ENCODE measurements at regions not wholly inside any gene's neighbourhood (a gene's known extent, or its start where the extent isn't known, plus 50 kb on each side); places are given as distances from the start of the nearest gene placed in this dataset.

DNA sequence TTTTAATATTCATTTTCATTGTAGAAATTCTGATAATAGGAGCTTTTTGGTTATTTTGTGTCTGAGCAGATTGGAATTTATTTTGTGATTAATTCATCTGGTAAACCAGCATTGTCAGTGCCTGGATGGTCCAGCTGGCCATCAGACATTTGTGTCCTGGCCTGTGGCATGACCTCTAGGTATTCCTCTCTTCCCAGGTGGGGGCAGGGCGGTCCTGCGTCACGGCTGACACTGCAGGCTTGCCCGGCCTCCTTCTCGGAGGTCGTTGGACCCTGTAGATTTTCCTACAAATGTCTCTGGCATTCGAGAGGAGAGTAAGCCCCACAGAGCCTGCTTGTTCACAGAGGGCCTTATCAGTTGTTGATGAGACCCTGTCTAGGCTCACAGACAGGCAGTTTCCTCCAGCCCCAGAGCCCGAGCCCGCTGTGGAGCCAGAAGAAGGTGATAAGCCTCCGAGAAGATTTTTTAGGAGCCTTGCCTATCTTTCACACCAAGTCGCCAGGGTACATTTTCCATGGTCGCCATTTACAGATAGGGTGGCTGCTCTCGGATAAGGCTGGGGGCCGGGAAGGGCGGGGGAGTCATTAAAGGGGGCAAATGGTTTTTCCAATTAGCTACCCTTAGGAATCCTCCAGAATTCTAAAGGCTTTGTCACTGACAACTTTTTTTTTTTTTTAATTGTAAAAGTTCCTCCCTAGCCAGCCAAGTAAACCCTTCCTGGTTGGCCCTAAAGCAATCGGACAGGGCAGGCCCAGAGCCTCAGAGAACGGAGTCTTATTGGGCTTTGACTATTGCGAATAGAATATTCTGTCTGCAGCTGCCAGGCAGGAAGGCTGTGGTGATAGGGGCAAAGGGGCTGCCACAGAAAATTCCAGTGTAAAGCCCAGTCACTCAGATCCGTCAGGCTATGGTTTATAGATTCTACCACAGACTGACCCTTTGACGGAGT lies 78.1 kb upstream of the TBX20 start:
- no peak for DNase-seq
- no peaks in the 10 kb centered on the region for H3K36me3 ChIP-seq
- H3K27ac ChIP-seq, result no peak overlapping the region
- no peaks in the 10 kb centered on the region for H3K9me3 ChIP-seq
- intact Hi-C loops (cut with DNase I), result no loop called here
- TF ChIP-seq, protein P1, sequence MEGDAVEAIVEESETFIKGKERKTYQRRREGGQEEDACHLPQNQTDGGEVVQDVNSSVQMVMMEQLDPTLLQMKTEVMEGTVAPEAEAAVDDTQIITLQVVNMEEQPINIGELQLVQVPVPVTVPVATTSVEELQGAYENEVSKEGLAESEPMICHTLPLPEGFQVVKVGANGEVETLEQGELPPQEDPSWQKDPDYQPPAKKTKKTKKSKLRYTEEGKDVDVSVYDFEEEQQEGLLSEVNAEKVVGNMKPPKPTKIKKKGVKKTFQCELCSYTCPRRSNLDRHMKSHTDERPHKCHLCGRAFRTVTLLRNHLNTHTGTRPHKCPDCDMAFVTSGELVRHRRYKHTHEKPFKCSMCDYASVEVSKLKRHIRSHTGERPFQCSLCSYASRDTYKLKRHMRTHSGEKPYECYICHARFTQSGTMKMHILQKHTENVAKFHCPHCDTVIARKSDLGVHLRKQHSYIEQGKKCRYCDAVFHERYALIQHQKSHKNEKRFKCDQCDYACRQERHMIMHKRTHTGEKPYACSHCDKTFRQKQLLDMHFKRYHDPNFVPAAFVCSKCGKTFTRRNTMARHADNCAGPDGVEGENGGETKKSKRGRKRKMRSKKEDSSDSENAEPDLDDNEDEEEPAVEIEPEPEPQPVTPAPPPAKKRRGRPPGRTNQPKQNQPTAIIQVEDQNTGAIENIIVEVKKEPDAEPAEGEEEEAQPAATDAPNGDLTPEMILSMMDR (IDR thresholded peaks at IDR 0.05), result no peak
- H3K4me1 ChIP-seq, result no peaks in the 10 kb centered on the region
- no peak overlapping the region for H3K9ac ChIP-seq (ENCODE audit: low read depth in 2 of 2, low read length in 2 of 2)
- H3K4me3 ChIP-seq, result no peak overlapping the region
- no peaks in the 10 kb centered on the region for H3K27me3 ChIP-seq

DNA sequence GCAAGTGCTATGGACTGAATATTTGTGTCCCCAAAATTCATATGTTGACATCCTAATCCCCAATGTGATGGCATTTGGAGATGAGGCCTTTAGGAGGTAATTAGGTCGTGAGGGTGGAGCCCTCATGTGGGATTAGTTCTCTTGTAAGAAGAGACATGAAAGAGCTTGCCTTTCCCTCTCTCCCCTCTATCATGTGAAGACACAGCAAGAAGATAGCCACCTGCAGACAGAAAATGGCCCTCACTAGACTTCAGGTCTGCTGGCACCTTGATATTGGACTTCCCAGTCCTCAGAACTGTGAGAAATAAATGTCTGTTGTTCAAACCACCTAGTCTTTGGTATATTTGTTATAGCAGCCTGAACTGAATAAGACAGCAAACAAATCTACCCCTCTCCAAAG lies 75.1 kb upstream of the TBX20 start:
- Histone ChIP-seq H3K9ac (ENCODE audit: low read depth in 2 of 2, low read length in 2 of 2) (no peak overlapping the region), H3K27me3 (no peaks in the 10 kb centered on the region), H3K4me3 (no peak overlapping the region), H3K36me3 (no peaks in the 10 kb centered on the region), H3K9me3 (no peaks in the 10 kb centered on the region), H3K4me1 (no peaks in the 10 kb centered on the region), H3K27ac (no peak overlapping the region)
- intact Hi-C loops (cut with DNase I), result no loop called here
- no peak for DNase-seq
- TF ChIP-seq, protein P1 (IDR thresholded peaks at IDR 0.05), result no peak

DNA sequence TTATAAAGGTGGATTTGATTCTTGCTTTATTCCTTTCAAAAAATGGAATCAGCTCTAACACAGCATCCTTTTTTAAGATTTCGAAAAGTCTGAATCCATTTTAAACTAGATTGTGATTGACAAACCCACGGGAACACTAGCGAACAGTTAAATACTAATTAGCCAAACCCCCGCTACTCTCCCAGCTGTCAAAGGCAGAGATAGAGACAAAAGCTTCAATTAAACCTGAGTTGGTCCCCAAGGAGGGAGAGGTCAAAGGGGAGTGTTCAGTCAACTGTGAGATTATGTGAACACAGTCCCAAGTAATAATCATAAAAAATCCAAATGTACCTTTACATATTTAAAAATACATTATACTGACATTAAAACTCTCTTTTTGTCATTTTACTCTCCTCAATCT lies 65.7 kb upstream of the TBX20 start:
- no peaks in the 10 kb centered on the region for H3K4me1 ChIP-seq
- no peak for DNase-seq
- H3K9ac ChIP-seq (ENCODE audit: low read depth in 2 of 2, low read length in 2 of 2), result no peak overlapping the region
- intact Hi-C loops (cut with DNase I), result no loop called here
- no peaks in the 10 kb centered on the region for H3K27me3 ChIP-seq
- TF ChIP-seq, protein P1 (IDR thresholded peaks at IDR 0.05), result no peak
- no peak overlapping the region for H3K27ac ChIP-seq
- no peak overlapping the region for H3K4me3 ChIP-seq
- no peaks in the 10 kb centered on the region for H3K9me3 ChIP-seq
- no peaks in the 10 kb centered on the region for H3K36me3 ChIP-seq

DNA sequence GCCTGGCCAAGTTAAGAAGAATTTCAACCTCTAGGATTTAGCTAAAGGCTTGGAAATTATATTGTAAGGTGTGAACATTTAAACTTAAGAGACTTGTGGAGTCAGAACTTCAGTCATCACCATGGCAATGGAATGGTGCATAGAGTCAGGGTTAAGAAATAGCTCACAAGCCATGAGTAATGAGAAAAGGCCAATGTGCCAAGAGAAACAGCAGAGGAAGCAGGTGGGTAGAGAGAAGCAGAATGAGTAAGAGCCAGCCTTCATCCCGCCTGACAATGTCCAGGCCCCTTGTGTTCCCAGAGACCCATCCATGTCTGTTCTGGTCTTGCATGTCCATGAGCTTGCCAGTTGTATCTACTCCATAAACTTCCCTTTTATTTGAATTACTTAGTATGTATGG lies 62.6 kb upstream of the TBX20 start:
- H3K4me3 ChIP-seq, result no peak overlapping the region
- no peak overlapping the region for H3K27ac ChIP-seq
- intact Hi-C loops (cut with DNase I), result no loop called here
- DNase-seq, result no peak
- H3K27me3 ChIP-seq, result no peaks in the 10 kb centered on the region
- no peaks in the 10 kb centered on the region for H3K36me3 ChIP-seq
- TF ChIP-seq, protein P1 (IDR thresholded peaks at IDR 0.05), result no peak
- no peaks in the 10 kb centered on the region for H3K4me1 ChIP-seq
- H3K9me3 ChIP-seq, result no peaks in the 10 kb centered on the region
- H3K9ac ChIP-seq (ENCODE audit: low read depth in 2 of 2, low read length in 2 of 2), result no peak overlapping the region

DNA sequence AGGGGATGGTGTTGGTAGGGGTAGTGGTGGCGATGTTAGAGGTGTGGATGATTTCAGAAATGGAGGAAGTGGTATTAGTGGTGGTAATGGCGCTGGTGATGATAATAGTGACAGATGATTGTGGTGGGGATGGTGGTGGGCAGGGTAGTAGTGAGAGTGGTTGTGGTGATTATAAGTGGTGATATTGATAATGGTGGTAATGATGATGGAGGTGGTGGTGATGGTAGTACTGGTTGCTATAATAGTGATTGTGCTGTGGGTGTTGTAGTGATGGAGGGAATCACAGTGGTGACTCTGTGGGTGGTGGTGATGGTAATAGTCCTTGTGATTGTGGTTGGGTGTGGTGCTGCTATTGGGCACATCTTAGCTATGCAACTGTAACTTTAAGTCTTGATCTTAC lies 61.6 kb upstream of the TBX20 start:
- DNase-seq, result no peak
- Histone ChIP-seq H3K27ac (no peak overlapping the region), H3K36me3 (no peaks in the 10 kb centered on the region), H3K27me3 (no peaks in the 10 kb centered on the region), H3K9me3 (no peaks in the 10 kb centered on the region), H3K9ac (ENCODE audit: low read depth in 2 of 2, low read length in 2 of 2) (no peak overlapping the region), H3K4me1 (no peaks in the 10 kb centered on the region), H3K4me3 (no peak overlapping the region)
- TF ChIP-seq, protein P1 (IDR thresholded peaks at IDR 0.05), result no peak
- intact Hi-C loops (cut with DNase I), result no loop called here

Measured in colonic mucosa (tissue), 4 donors.